SU-DHL-6 (cell line): ENCODE measurements at regions not wholly inside any gene's neighbourhood (a gene's known extent, or its start where the extent isn't known, plus 50 kb on each side); places are given as distances from the start of the nearest gene placed in this dataset.

Experiments used
- EZH2phosphoT487 ChIP-seq: fragments of 200-600 bp; sonication (generic), shearing (Covaris generic); conservative IDR thresholded peaks from 2 replicates; pipeline ENCODE4 v1.6.1; 2018; ENCODE audit warnings: mild to moderate bottlenecking, antibody characterized with exemption, low read length, moderate library complexity, mixed read lengths
- TF ChIP-seq, protein P1 (sequence below): fragments of 200-600 bp; sonication (generic); IDR thresholded peaks from one replicate; pipeline ENCODE4 v1.5.1; 2017; ENCODE audit warnings: antibody characterized with exemption, mild to moderate bottlenecking, low read length, moderate library complexity; ENCODE audit not compliant: insufficient read depth, poor library complexity, severe bottlenecking

- TF ChIP-seq, protein P1, sequence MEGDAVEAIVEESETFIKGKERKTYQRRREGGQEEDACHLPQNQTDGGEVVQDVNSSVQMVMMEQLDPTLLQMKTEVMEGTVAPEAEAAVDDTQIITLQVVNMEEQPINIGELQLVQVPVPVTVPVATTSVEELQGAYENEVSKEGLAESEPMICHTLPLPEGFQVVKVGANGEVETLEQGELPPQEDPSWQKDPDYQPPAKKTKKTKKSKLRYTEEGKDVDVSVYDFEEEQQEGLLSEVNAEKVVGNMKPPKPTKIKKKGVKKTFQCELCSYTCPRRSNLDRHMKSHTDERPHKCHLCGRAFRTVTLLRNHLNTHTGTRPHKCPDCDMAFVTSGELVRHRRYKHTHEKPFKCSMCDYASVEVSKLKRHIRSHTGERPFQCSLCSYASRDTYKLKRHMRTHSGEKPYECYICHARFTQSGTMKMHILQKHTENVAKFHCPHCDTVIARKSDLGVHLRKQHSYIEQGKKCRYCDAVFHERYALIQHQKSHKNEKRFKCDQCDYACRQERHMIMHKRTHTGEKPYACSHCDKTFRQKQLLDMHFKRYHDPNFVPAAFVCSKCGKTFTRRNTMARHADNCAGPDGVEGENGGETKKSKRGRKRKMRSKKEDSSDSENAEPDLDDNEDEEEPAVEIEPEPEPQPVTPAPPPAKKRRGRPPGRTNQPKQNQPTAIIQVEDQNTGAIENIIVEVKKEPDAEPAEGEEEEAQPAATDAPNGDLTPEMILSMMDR, result no peak
- no peak for TF ChIP-seq EZH2phosphoT487
Measured at GRCh38 chr9:106082621-106083020, 388.3 kb downstream of the TMEM38B start.
